H1 (cell line): ENCODE measurements at regions not wholly inside any gene's neighbourhood (a gene's known extent, or its start where the extent isn't known, plus 50 kb on each side); places are given as distances from the start of the nearest gene placed in this dataset.

ENCODE experiments used
- GTF2F1 ChIP-seq: IDR thresholded peaks from 2 replicates; pipeline ENCODE4 v1.6.1; 2012; ENCODE audit warnings: low read depth, low read length, improper control_type of control experiment, borderline replicate concordance
- SRF ChIP-seq: IDR thresholded peaks from 2 replicates; pipeline ENCODE4 v1.6.1; 2011; ENCODE audit warnings: mild to moderate bottlenecking, low read depth, low read length, moderate library complexity

- TF ChIP-seq SRF (no peak), GTF2F1 (no peak)
Observed at GRCh38 chr10:22779331-22780019, 65.1 kb upstream of the PIP4K2A start (continued).
